ENCODE measurements at regions not wholly inside any gene's neighbourhood (a gene's known extent, or its start where the extent isn't known, plus 50 kb on each side); places are given as distances from the start of the nearest gene placed in this dataset.
"Not testable (repeated sequence)": the region's sequence is repeated elsewhere in the genome, so short reads cannot be mapped to it uniquely, and the experiment has no call there.

- intact Hi-C loops (cut with DNase I), result no loop called here
- DNase-seq (ENCODE audit: low spot score), result no peak
These were observed 91.8 kb upstream of the LRFN2 start for GRCh38 chr6:40678941-40679340.

- no peak for DNase-seq (ENCODE audit: low spot score)
These were observed 87.0 kb upstream of the LRFN2 start for GRCh38 chr6:40674170-40674569.

GRCh38 chr6:40672087-40672486 lies 84.9 kb upstream of the LRFN2 start:
- intact Hi-C loops (cut with DNase I), result no loop called here
- DNase-seq (ENCODE audit: low spot score), result no peak

More at GRCh38 chr6:40674170-40674569, 87.0 kb upstream of the LRFN2 start:
- intact Hi-C loops (cut with DNase I), result no loop called here

GRCh38 chr6:40671694-40672050 lies 84.5 kb upstream of the LRFN2 start:
- DNase-seq (ENCODE audit: low spot score), result no peak
- intact Hi-C loops (cut with DNase I), result no loop called here

GRCh38 chr6:40671001-40671693 lies 84.0 kb upstream of the LRFN2 start:
- intact Hi-C loops (cut with DNase I), result no loop called here
- no peak for DNase-seq (ENCODE audit: low spot score)

GRCh38 chr6:40669343-40669742 lies 82.2 kb upstream of the LRFN2 start:
- no peak for DNase-seq (ENCODE audit: low spot score)
- intact Hi-C loops (cut with DNase I), result no loop called here

- intact Hi-C loops (cut with DNase I), result no loop called here
- no peak for DNase-seq (ENCODE audit: low spot score)
These were observed 81.0 kb upstream of the LRFN2 start for GRCh38 chr6:40668203-40668602.

GRCh38 chr6:40666530-40666929 lies 79.4 kb upstream of the LRFN2 start:
- no peak for DNase-seq (ENCODE audit: low spot score)
- intact Hi-C loops (cut with DNase I), result no loop called here

- DNase-seq (ENCODE audit: low spot score), result no peak
- intact Hi-C loops (cut with DNase I), result no loop called here
These were observed 74.6 kb upstream of the LRFN2 start for GRCh38 chr6:40661726-40662125.

- DNase-seq (ENCODE audit: low spot score); intact Hi-C loops (cut with DNase I): not testable (repeated sequence)
These were observed 69.6 kb upstream of the LRFN2 start for GRCh38 chr6:40656772-40657171.

GRCh38 chr6:40654828-40655227 lies 67.7 kb upstream of the LRFN2 start:
- intact Hi-C loops (cut with DNase I), result no loop called here
- no peak for DNase-seq (ENCODE audit: low spot score)

- intact Hi-C loops (cut with DNase I), result no loop called here
- no peak for DNase-seq (ENCODE audit: low spot score)
These were observed 57.9 kb upstream of the LRFN2 start for GRCh38 chr6:40645043-40645442.

GRCh38 chr6:40642837-40643236 lies 55.7 kb upstream of the LRFN2 start:
- no peak for DNase-seq (ENCODE audit: low spot score)
- intact Hi-C loops (cut with DNase I), result no loop called here

- intact Hi-C loops (cut with DNase I), result no loop called here
- DNase-seq (ENCODE audit: low spot score), result no peak
These were observed 55.0 kb upstream of the LRFN2 start for GRCh38 chr6:40642190-40642589.

GRCh38 chr6:40640599-40641227 lies 53.5 kb upstream of the LRFN2 start:
- DNase-seq (ENCODE audit: low spot score), result no peak
- intact Hi-C loops (cut with DNase I), result no loop called here

Data from cardiac septum (tissue), 1 donor.